ENCODE measurements at regions not wholly inside any gene's neighbourhood (a gene's known extent, or its start where the extent isn't known, plus 50 kb on each side); places are given as distances from the start of the nearest gene placed in this dataset.

- Histone ChIP-seq H3K4me3 (no peak overlapping the region), H3K4me1 (peaks cover 14% of the 10 kb centered on the region), H3K36me3 (ENCODE audit: insufficient read depth in 1 of 2, low read depth in 1 of 2) (no peaks in the 10 kb centered on the region), H3K9me3 (no peaks in the 10 kb centered on the region), H3K27ac (no peak overlapping the region), H3K27me3 (ENCODE audit: insufficient read depth in 3 of 3, low read length in 2 of 3) (no peaks in the 10 kb centered on the region)
- no peak for DNase-seq
- intact Hi-C loops (cut with DNase I), result no loop called here
- no peak for ATAC-seq
- TF ChIP-seq CTCF (IDR thresholded peaks at IDR 0.05), result no peak
- 78 to 82% (median 80%) methylated on average over 13 of the region's 13 CpGs for WGBS, 3 donors
Measured at GRCh38 chr2:100208141-100208770, 65.9 kb upstream of the AFF3 start.

GRCh38 chr2:100207411-100207885 is 65.1 kb upstream of the AFF3 start:
- Histone ChIP-seq H3K36me3 (ENCODE audit: insufficient read depth in 1 of 2, low read depth in 1 of 2) (no peaks in the 10 kb centered on the region), H3K27me3 (ENCODE audit: insufficient read depth in 3 of 3, low read length in 2 of 3) (no peaks in the 10 kb centered on the region), H3K27ac (no peak overlapping the region), H3K4me3 (no peak overlapping the region), H3K4me1 (peaks cover 6% of the 10 kb centered on the region), H3K9me3 (no peaks in the 10 kb centered on the region)
- DNase-seq (no peak), ATAC-seq (no peak)
- TF ChIP-seq CTCF (IDR thresholded peaks at IDR 0.05), result no peak
- 56 to 77% (median 64%) methylated on average over 6 of the region's 6 CpGs for WGBS, 3 donors
- intact Hi-C loops (cut with DNase I), result no loop called here

- WGBS, 3 donors, result 97 to 99% (median 99%) methylated on average over 3 of the region's 3 CpGs
- no peak for TF ChIP-seq CTCF (IDR thresholded peaks at IDR 0.05)
Measured at GRCh38 chr2:100206731-100207255, 64.4 kb upstream of the AFF3 start.

GRCh38 chr2:100205174-100205573 is 62.8 kb upstream of the AFF3 start:
- no peaks in the 10 kb centered on the region for H3K27me3 ChIP-seq (ENCODE audit: insufficient read depth in 3 of 3, low read length in 2 of 3)
- H3K4me1 ChIP-seq, result no peaks in the 10 kb centered on the region
- ATAC-seq, result no peak
- no peak for DNase-seq
- H3K27ac ChIP-seq, result no peak overlapping the region
- intact Hi-C loops (cut with DNase I), result no loop called here
- WGBS, 3 donors, result 87 to 89% (median 87%) methylated on average over 7 of the region's 7 CpGs
- no peak overlapping the region for H3K4me3 ChIP-seq
- H3K9me3 ChIP-seq, result no peaks in the 10 kb centered on the region
- H3K36me3 ChIP-seq (ENCODE audit: insufficient read depth in 1 of 2, low read depth in 1 of 2), result no peaks in the 10 kb centered on the region
- TF ChIP-seq CTCF (IDR thresholded peaks at IDR 0.05), result no peak

More at GRCh38 chr2:100206731-100207255, 64.4 kb upstream of the AFF3 start:
- Histone ChIP-seq H3K4me3 (no peak overlapping the region), H3K9me3 (no peaks in the 10 kb centered on the region), H3K36me3 (ENCODE audit: insufficient read depth in 1 of 2, low read depth in 1 of 2) (no peaks in the 10 kb centered on the region), H3K4me1 (peaks cover 3% of the 10 kb centered on the region), H3K27ac (no peak overlapping the region), H3K27me3 (ENCODE audit: insufficient read depth in 3 of 3, low read length in 2 of 3) (no peaks in the 10 kb centered on the region)
- ATAC-seq (no peak), DNase-seq (no peak)
- intact Hi-C loops (cut with DNase I), result no loop called here

- H3K4me1 ChIP-seq, result peaks cover 13% of the 10 kb centered on the region
- H3K27me3 ChIP-seq (ENCODE audit: insufficient read depth in 3 of 3, low read length in 2 of 3), result no peaks in the 10 kb centered on the region
- H3K4me3 ChIP-seq, result no peak overlapping the region
- WGBS, 3 donors, result 93 to 95% (median 94%) methylated on average over 6 of the region's 6 CpGs
- H3K27ac ChIP-seq, result no peak overlapping the region
- intact Hi-C loops (cut with DNase I), result no loop called here
- ATAC-seq, result no peak
- DNase-seq, result no peak
- H3K36me3 ChIP-seq (ENCODE audit: insufficient read depth in 1 of 2, low read depth in 1 of 2), result no peaks in the 10 kb centered on the region
- H3K9me3 ChIP-seq, result no peaks in the 10 kb centered on the region
- TF ChIP-seq CTCF (IDR thresholded peaks at IDR 0.05), result no peak
Measured at GRCh38 chr2:100202567-100202966, 60.2 kb upstream of the AFF3 start.
